ENCODE measurements at regions not wholly inside any gene's neighbourhood (a gene's known extent, or its start where the extent isn't known, plus 50 kb on each side); places are given as distances from the start of the nearest gene placed in this dataset.

DNA sequence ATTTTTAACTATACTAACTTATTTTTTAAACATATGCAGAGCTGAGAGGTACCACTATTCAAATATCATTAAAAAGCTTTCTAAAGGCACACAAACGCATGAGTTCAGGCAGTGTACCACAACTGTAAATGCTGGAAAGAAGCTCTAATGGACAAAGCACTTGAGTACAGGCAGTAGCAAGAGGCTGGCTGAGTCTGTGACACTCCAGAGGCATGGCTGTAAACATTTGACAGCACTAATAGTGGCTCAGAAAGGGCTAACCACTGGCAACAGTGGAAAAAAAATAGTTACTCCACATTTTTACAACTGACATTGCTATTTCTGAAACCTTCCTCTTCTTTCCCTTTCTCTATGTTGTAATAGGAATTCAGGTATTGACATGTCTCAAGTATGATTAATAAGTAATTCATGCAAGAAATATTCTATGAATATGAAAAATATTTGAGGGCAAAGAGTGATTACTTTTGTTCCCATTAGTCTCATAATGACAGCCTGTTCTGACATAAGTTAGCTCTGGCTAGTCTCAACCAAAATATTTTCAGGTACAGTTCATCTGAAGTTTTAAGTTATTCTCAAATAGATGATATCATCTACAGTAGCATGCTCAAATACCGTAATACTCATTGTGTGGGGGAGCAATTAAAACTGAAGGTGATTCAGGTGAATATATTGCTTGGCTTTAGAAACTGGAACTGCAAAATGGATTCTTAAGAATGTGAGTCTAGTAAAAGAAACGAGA, 324.0 kb upstream of the POT1 start:
- TF ChIP-seq, protein P1, sequence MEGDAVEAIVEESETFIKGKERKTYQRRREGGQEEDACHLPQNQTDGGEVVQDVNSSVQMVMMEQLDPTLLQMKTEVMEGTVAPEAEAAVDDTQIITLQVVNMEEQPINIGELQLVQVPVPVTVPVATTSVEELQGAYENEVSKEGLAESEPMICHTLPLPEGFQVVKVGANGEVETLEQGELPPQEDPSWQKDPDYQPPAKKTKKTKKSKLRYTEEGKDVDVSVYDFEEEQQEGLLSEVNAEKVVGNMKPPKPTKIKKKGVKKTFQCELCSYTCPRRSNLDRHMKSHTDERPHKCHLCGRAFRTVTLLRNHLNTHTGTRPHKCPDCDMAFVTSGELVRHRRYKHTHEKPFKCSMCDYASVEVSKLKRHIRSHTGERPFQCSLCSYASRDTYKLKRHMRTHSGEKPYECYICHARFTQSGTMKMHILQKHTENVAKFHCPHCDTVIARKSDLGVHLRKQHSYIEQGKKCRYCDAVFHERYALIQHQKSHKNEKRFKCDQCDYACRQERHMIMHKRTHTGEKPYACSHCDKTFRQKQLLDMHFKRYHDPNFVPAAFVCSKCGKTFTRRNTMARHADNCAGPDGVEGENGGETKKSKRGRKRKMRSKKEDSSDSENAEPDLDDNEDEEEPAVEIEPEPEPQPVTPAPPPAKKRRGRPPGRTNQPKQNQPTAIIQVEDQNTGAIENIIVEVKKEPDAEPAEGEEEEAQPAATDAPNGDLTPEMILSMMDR (IDR thresholded peaks at IDR 0.05): no peak
- TF ChIP-seq EZH2 (IDR thresholded peaks at IDR 0.05): no peak
